ENCODE measurements at regions not wholly inside any gene's neighbourhood (a gene's known extent, or its start where the extent isn't known, plus 50 kb on each side); places are given as distances from the start of the nearest gene placed in this dataset.

GRCh38 chr22:49216579-49216978, 611.1 kb downstream of the BRD1 start:
- TF ChIP-seq CTCF (IDR thresholded peaks at IDR 0.05; ENCODE audit: low read depth, low read length): no peak
- DNase-seq (ENCODE audit: extremely low read depth, low read depth): no peak

- no peak for DNase-seq (ENCODE audit: extremely low read depth, low read depth)
- TF ChIP-seq CTCF (IDR thresholded peaks at IDR 0.05; ENCODE audit: low read depth, low read length): no peak
Observed at GRCh38 chr22:49215840-49216239, 611.8 kb downstream of the BRD1 start.

- TF ChIP-seq CTCF (IDR thresholded peaks at IDR 0.05; ENCODE audit: low read depth, low read length): no peak
- DNase-seq (ENCODE audit: extremely low read depth, low read depth): no peak
Observed at GRCh38 chr22:49214976-49215375, 612.7 kb downstream of the BRD1 start.

- no peak for TF ChIP-seq CTCF (IDR thresholded peaks at IDR 0.05; ENCODE audit: low read depth, low read length)
- no peak for DNase-seq (ENCODE audit: extremely low read depth, low read depth)
Observed at GRCh38 chr22:49213731-49214352, 613.8 kb downstream of the BRD1 start.

- no peak for DNase-seq (ENCODE audit: extremely low read depth, low read depth)
- no peak for TF ChIP-seq CTCF (IDR thresholded peaks at IDR 0.05; ENCODE audit: low read depth, low read length)
Observed at GRCh38 chr22:49212466-49212865, 615.2 kb downstream of the BRD1 start.

- DNase-seq (ENCODE audit: extremely low read depth, low read depth): no peak
- TF ChIP-seq CTCF (IDR thresholded peaks at IDR 0.05; ENCODE audit: low read depth, low read length): no peak
Observed at GRCh38 chr22:49212002-49212401, 615.7 kb downstream of the BRD1 start.

GRCh38 chr22:49211176-49211575, 616.5 kb downstream of the BRD1 start:
- no peak for DNase-seq (ENCODE audit: extremely low read depth, low read depth)

More at GRCh38 chr22:49211176-49211575, 616.5 kb downstream of the BRD1 start:
- no peak for TF ChIP-seq CTCF (IDR thresholded peaks at IDR 0.05; ENCODE audit: low read depth, low read length)
